ENCODE measurements at regions not wholly inside any gene's neighbourhood (a gene's known extent, or its start where the extent isn't known, plus 50 kb on each side); places are given as distances from the start of the nearest gene placed in this dataset.

GRCh38 chr5:163885117-163885516 lies 379.7 kb downstream of the MAT2B start:
- ATAC-seq, result no peak

GRCh38 chr5:163887854-163888253 lies 382.4 kb downstream of the MAT2B start:
- intact Hi-C loops (cut with micrococcal nuclease), result no loop called here
- Mint-ChIP-seq H3K36me3 (ENCODE audit: low read depth) (no peaks in the 10 kb centered on the region), H3K4me1 (ENCODE audit: low read depth) (no peaks in the 10 kb centered on the region), H3K27me3 (no peaks in the 10 kb centered on the region), H3K27ac (no peak overlapping the region), H3K4me3 (no peak overlapping the region), H3K9me3 (no peaks in the 10 kb centered on the region)
- DNase-seq, result no peak
- TF ChIP-seq CTCF (IDR thresholded peaks at IDR 0.05), result no peak
- ChIA-PET CTCF (no interaction called here), POLR2A (no interaction called here)
- no peak for ATAC-seq

More at GRCh38 chr5:163885117-163885516, 379.7 kb downstream of the MAT2B start:
- no peak for TF ChIP-seq CTCF (IDR thresholded peaks at IDR 0.05)
- intact Hi-C loops (cut with micrococcal nuclease), result no loop called here
- Mint-ChIP-seq H3K36me3 (ENCODE audit: low read depth) (no peaks in the 10 kb centered on the region), H3K27ac (no peak overlapping the region), H3K9me3 (no peaks in the 10 kb centered on the region), H3K4me1 (ENCODE audit: low read depth) (no peaks in the 10 kb centered on the region), H3K27me3 (no peaks in the 10 kb centered on the region), H3K4me3 (no peak overlapping the region)
- ChIA-PET POLR2A (no interaction called here), CTCF (no interaction called here)
- no peak for DNase-seq

- no peaks in the 10 kb centered on the region for H3K27me3 Mint-ChIP-seq
- H3K27ac Mint-ChIP-seq, result no peak overlapping the region
- intact Hi-C loops (cut with micrococcal nuclease), result no loop called here
- no peaks in the 10 kb centered on the region for H3K4me1 Mint-ChIP-seq (ENCODE audit: low read depth)
- TF ChIP-seq CTCF (IDR thresholded peaks at IDR 0.05), result no peak
- ATAC-seq, result no peak
- H3K9me3 Mint-ChIP-seq, result no peaks in the 10 kb centered on the region
- no peak overlapping the region for H3K4me3 Mint-ChIP-seq
- ChIA-PET POLR2A (no interaction called here), CTCF (no interaction called here)
- H3K36me3 Mint-ChIP-seq (ENCODE audit: low read depth), result no peaks in the 10 kb centered on the region
- DNase-seq, result no peak
Measured at GRCh38 chr5:163888366-163888765, 382.9 kb downstream of the MAT2B start.

GRCh38 chr5:163889369-163889768 lies 383.9 kb downstream of the MAT2B start:
- ChIA-PET CTCF (no interaction called here), POLR2A (no interaction called here)
- Mint-ChIP-seq H3K27ac (no peak overlapping the region), H3K4me1 (ENCODE audit: low read depth) (no peaks in the 10 kb centered on the region), H3K36me3 (ENCODE audit: low read depth) (no peaks in the 10 kb centered on the region), H3K9me3 (no peaks in the 10 kb centered on the region), H3K27me3 (no peaks in the 10 kb centered on the region), H3K4me3 (no peak overlapping the region)
- DNase-seq (no peak), ATAC-seq (no peak)
- intact Hi-C loops (cut with micrococcal nuclease), result no loop called here
- TF ChIP-seq CTCF (IDR thresholded peaks at IDR 0.05), result no peak

- intact Hi-C loops (cut with micrococcal nuclease), result no loop called here
- Mint-ChIP-seq H3K27ac (no peak overlapping the region), H3K27me3 (no peaks in the 10 kb centered on the region), H3K4me1 (ENCODE audit: low read depth) (no peaks in the 10 kb centered on the region), H3K36me3 (ENCODE audit: low read depth) (no peaks in the 10 kb centered on the region), H3K4me3 (no peak overlapping the region), H3K9me3 (no peaks in the 10 kb centered on the region)
- no peak for DNase-seq
- no peak for TF ChIP-seq CTCF (IDR thresholded peaks at IDR 0.05)
- CTCF ChIA-PET, result no interaction called here
- POLR2A ChIA-PET, result no interaction called here
- no peak for ATAC-seq
Measured at GRCh38 chr5:163890261-163890660, 384.8 kb downstream of the MAT2B start.

Measured in activated CD8-positive, alpha-beta T cell treated with anti-CD3 and anti-CD28 coated beads for 36 hours (primary cell).